Heart right ventricle (tissue), 16 donors: ENCODE measurements at regions not wholly inside any gene's neighbourhood (a gene's known extent, or its start where the extent isn't known, plus 50 kb on each side); places are given as distances from the start of the nearest gene placed in this dataset.
A peak's percentile ranks its signal among the peaks of the same experiment; 100 is the strongest.

ENCODE experiments used
- ATAC-seq, 8 donors: fragments of 200-7000 bp; cut with Tn5 transposase; one replicate each; pipeline ENCODE4 v1.9.1; 2020; ENCODE audit warnings: mild to moderate bottlenecking in 8 of 8, moderate library complexity in 8 of 8, moderate number of reproducible peaks in 1 of 8
- DNase-seq, 2 donors: peaks; one replicate each; pipeline ENCODE4 v3.0.0-alpha.2; 2020
- H3K27ac ChIP-seq, 10 donors: fragments of 200-600 bp; sonication (generic) in 2 of 10; one replicate each; pipeline versions ENCODE4 v1.5.0 to v1.8.0; 2020 to 2022; ENCODE audit warnings: mild to moderate bottlenecking in 3 of 10
- H3K27me3 ChIP-seq, 7 donors: fragments of 200-600 bp; one replicate each; pipeline ENCODE4 v1.8.0; 2021 to 2022; ENCODE audit warnings: mild to moderate bottlenecking in 2 of 7
- H3K36me3 ChIP-seq, 9 donors: fragments of 200-600 bp; sonication (generic) in 1 of 9; one replicate each; pipeline versions ENCODE4 v1.5.0 to v1.8.0; 2020 to 2022; ENCODE audit warnings: mild to moderate bottlenecking in 2 of 9
- H3K4me1 ChIP-seq, 9 donors: fragments of 200-600 bp; sonication (generic) in 1 of 9; one replicate each; pipeline versions ENCODE4 v1.5.0 to v1.8.0; 2020 to 2022; ENCODE audit warnings: mild to moderate bottlenecking in 4 of 9
- H3K4me3 ChIP-seq, 10 donors: fragments of 200-600 bp; sonication (generic) in 2 of 10; one replicate each; pipeline versions ENCODE4 v1.5.0 to v1.8.0; 2020 to 2022; ENCODE audit warnings: mild to moderate bottlenecking in 7 of 10, moderate library complexity in 2 of 10
- H3K9me3 ChIP-seq, 11 donors: fragments of 200-600 bp in 10 of 11; sonication (generic) in 2 of 11; one replicate each; pipeline versions ENCODE4 v1.5.0 to v1.8.0; 2013 to 2022; ENCODE audit warnings: mild to moderate bottlenecking in 2 of 11, control low read depth in 1 of 11, moderate library complexity in 1 of 11
- CTCF ChIP-seq, 9 donors: fragments of 200-600 bp; sonication (generic) in 2 of 9; IDR thresholded peaks; one replicate each; pipeline versions ENCODE4 v1.5.0 to v1.8.0; 2021 to 2022; ENCODE audit warnings: antibody characterized with exemption in 9 of 9, mild to moderate bottlenecking in 5 of 9, moderate library complexity in 1 of 9
- WGBS, 2 donors: extraction: QIAGEN DNeasy Blood & Tissue Kit; methylation state at CpG; one replicate each; pipeline ENCODE4 v1.1.7; 2013; ENCODE audit warnings: inconsistent platforms in 1 of 2; 5-methylcytosine and 5-hydroxymethylcytosine counted together
- intact Hi-C, 10 donors: fragments of 100-400 bp; cut with DNase I; formaldehyde crosslinking; loops; one replicate each; pipeline versions ENCODE4 v1.11.1 to v1.14.2; 2022
- donor health status: Arrhythmogenic right ventricular cardiomyopathy.
- donor health status: ischemic (EF 13 %, LVEDD 7.1; RV severe dilation, severe dysfunction).
- donor health status: healthy with polysubstance abuse.
- donor health status: DM: no; HTN: yes; CAD: no.
- donor health status: DM: no; HTN: no; CAD: no.
- donor health status: ischemic (EF 25% LVEDD 6.9; RV normal size, moderate dysfunction).
- donor health status: ischemic (EF 25% LVEDD 5.7; RV mildly dilated, moderate dysfunction).
- donor health status: healthy.
- donor health status: DM: yes; HTN: yes; CAD: no.
- donor health status: Ischemic cardiomyopathy.
- donor health status: ischemic (EF 35%, LVEDD 5.7; RV mildly dilated, moderate dysfunction).
- donor health status: nonischemic (EF 11% LVEDD 7.7; RV severe dilation, severe dysfunction).
- donor health status: DM: yes; HTN: yes; CAD: no.
- donor health status: PGD.
- donor health status: ischemic (EF 29% LVEDD 5.4; RV normal size, mild dysfunction).
- donor health status: nonischemic (EF 23%, LVEDD 6.1; RV moderate dilation, normal function).

GRCh38 chr16:48901712-48902374 lies 291.9 kb upstream of the N4BP1 start:
- intact Hi-C loops = loop anchor here in 2 of 10 donors (10.0 kb wide), 2 partner anchors 283 to 443 kb away; no protein-coding TSS in a partner anchor
- Histone ChIP-seq H3K4me1 (no peaks in the 10 kb centered on the region), H3K27ac (no peak overlapping the region), H3K4me3 (no peak overlapping the region), H3K9me3 (no peaks in the 10 kb centered on the region), H3K36me3 (no peaks in the 10 kb centered on the region), H3K27me3 (peaks cover 0 to 43% (median 35%) of the 10 kb centered on the region in 7 donors)
- DNase-seq (no peak), ATAC-seq (no peak)
- TF ChIP-seq CTCF (IDR thresholded peaks at IDR 0.05) = peak in 3 of 9 donors; percentile 10 to 26 (median 20)
- 63 to 65% methylated on average over 9 of the region's 9 CpGs for WGBS, 2 donors

GRCh38 chr16:48899500-48899899 lies 289.5 kb upstream of the N4BP1 start:
- ATAC-seq (no peak), DNase-seq (no peak)
- 65 to 84% methylated on average over 1 of the region's 1 CpG for WGBS, 2 donors
- H3K4me3 ChIP-seq = no peak overlapping the region
- peaks cover 0 to 41% (median 25%) of the 10 kb centered on the region in 7 donors for H3K27me3 ChIP-seq
- no peak for TF ChIP-seq CTCF (IDR thresholded peaks at IDR 0.05)
- H3K27ac ChIP-seq = no peak overlapping the region
- intact Hi-C loops = loop anchor here in 1 of 10 donors (10.0 kb wide), 1 partner anchor 445 kb away; no protein-coding TSS in a partner anchor
- H3K9me3 ChIP-seq = no peaks in the 10 kb centered on the region
- no peaks in the 10 kb centered on the region for H3K4me1 ChIP-seq
- no peaks in the 10 kb centered on the region for H3K36me3 ChIP-seq

GRCh38 chr16:48897698-48898205 lies 287.8 kb upstream of the N4BP1 start:
- no peak for TF ChIP-seq CTCF (IDR thresholded peaks at IDR 0.05)
- no peak for ATAC-seq
- WGBS, 2 donors = 73 to 81% methylated on average over 8 of the region's 8 CpGs
- Histone ChIP-seq H3K27ac (no peak overlapping the region), H3K27me3 (peaks cover 0 to 38% (median 18%) of the 10 kb centered on the region in 7 donors), H3K36me3 (no peaks in the 10 kb centered on the region), H3K9me3 (no peaks in the 10 kb centered on the region), H3K4me1 (no peaks in the 10 kb centered on the region), H3K4me3 (no peak overlapping the region)
- intact Hi-C loops = loop anchor here in 1 of 10 donors (10.0 kb wide), 1 partner anchor 447 kb away; no protein-coding TSS in a partner anchor
- no peak for DNase-seq

GRCh38 chr16:48895142-48895541 lies 285.2 kb upstream of the N4BP1 start:
- Histone ChIP-seq H3K36me3 (no peaks in the 10 kb centered on the region), H3K4me1 (no peaks in the 10 kb centered on the region), H3K27me3 (peaks cover 0 to 27% (median 12%) of the 10 kb centered on the region in 7 donors), H3K9me3 (no peaks in the 10 kb centered on the region), H3K27ac (no peak overlapping the region), H3K4me3 (no peak overlapping the region)
- WGBS, 2 donors = 32 to 47% methylated on average over 5 of the region's 5 CpGs
- DNase-seq (no peak), ATAC-seq (no peak)
- intact Hi-C loops = loop anchor here in 1 of 10 donors (10.0 kb wide), 1 partner anchor 450 kb away; no protein-coding TSS in a partner anchor
- TF ChIP-seq CTCF (IDR thresholded peaks at IDR 0.05) = no peak
